Psoas muscle (tissue), 7 donors: ENCODE measurements at regions not wholly inside any gene's neighbourhood (a gene's known extent, or its start where the extent isn't known, plus 50 kb on each side); places are given as distances from the start of the nearest gene placed in this dataset.

ENCODE experiments used
- ATAC-seq, 4 donors: fragments of 200-7000 bp; cut with Tn5 transposase; one replicate each; pipeline ENCODE4 v1.9.1; 2020; ENCODE audit warnings: moderate library complexity in 3 of 4, mild to moderate bottlenecking in 2 of 4
- DNase-seq, 2 donors: peaks; one replicate each; pipeline ENCODE4 v3.0.0-alpha.2; 2020
- H3K27ac ChIP-seq: fragments of 200-600 bp; one replicate; pipeline ENCODE4 v1.8.0; 2022
- H3K27me3 ChIP-seq, 3 donors: fragments of 200-600 bp in 1 of 3; one replicate each; pipeline versions ENCODE4 v1.6.1 to v1.8.0; 2013 to 2022; ENCODE audit warnings: low read length in 2 of 3, mild to moderate bottlenecking in 2 of 3, moderate library complexity in 1 of 3; ENCODE audit not compliant: insufficient read depth in 3 of 3
- H3K36me3 ChIP-seq, 2 donors: fragments of 200-600 bp in 1 of 2; one replicate each; pipeline versions ENCODE4 v1.6.1 to v1.8.0; 2013 to 2022; ENCODE audit warnings: low read depth in 1 of 2, mild to moderate bottlenecking in 1 of 2, moderate library complexity in 1 of 2; ENCODE audit not compliant: insufficient read depth in 1 of 2
- H3K4me1 ChIP-seq: fragments of 200-600 bp; one replicate; pipeline ENCODE4 v1.8.0; 2022
- H3K4me3 ChIP-seq: fragments of 200-600 bp; one replicate; pipeline ENCODE4 v1.8.0; 2022; ENCODE audit warnings: mild to moderate bottlenecking
- H3K9me3 ChIP-seq: fragments of 200-600 bp; one replicate; pipeline ENCODE4 v1.8.0; 2022
- WGBS, 3 donors: extraction: QIAGEN DNeasy Blood & Tissue Kit; methylation state at CpG; one replicate each; pipeline versions ENCODE4 v1.1.6 to v1.1.7; 2013; 5-methylcytosine and 5-hydroxymethylcytosine counted together
- intact Hi-C, 2 donors: fragments of 100-400 bp; cut with DNase I; formaldehyde crosslinking; loops; one replicate each; pipeline versions ENCODE4 v1.11.0 to v1.14.2; 2022
- TF ChIP-seq, protein P1 (sequence below): fragments of 200-600 bp; IDR thresholded peaks from one replicate; pipeline ENCODE4 v1.8.0; 2022; ENCODE audit warnings: antibody characterized with exemption
- donor health status: healthy with polysubstance abuse.
- donor health status: DM: no; HTN: no; CAD: no; lungs with moderate emphysema.
- donor health status: Bipolar disorder and iron deficiency.
- donor health status: healthy.
- donor health status: DM: yes; HTN: yes; CAD: no.
- donor health status: DM: no; HTN: no; CAD: no.
- donor health status: DM: yes; HTN: yes; CAD: no.

GRCh38 chr18:77464917-77465316 lies 215.3 kb downstream of the GALR1 start:
- intact Hi-C loops, result no loop called here
- no peaks in the 10 kb centered on the region for H3K4me1 ChIP-seq
- H3K36me3 ChIP-seq, result no peaks in the 10 kb centered on the region
- DNase-seq (no peak), ATAC-seq (no peak)
- TF ChIP-seq, protein P1, sequence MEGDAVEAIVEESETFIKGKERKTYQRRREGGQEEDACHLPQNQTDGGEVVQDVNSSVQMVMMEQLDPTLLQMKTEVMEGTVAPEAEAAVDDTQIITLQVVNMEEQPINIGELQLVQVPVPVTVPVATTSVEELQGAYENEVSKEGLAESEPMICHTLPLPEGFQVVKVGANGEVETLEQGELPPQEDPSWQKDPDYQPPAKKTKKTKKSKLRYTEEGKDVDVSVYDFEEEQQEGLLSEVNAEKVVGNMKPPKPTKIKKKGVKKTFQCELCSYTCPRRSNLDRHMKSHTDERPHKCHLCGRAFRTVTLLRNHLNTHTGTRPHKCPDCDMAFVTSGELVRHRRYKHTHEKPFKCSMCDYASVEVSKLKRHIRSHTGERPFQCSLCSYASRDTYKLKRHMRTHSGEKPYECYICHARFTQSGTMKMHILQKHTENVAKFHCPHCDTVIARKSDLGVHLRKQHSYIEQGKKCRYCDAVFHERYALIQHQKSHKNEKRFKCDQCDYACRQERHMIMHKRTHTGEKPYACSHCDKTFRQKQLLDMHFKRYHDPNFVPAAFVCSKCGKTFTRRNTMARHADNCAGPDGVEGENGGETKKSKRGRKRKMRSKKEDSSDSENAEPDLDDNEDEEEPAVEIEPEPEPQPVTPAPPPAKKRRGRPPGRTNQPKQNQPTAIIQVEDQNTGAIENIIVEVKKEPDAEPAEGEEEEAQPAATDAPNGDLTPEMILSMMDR, result no peak
- no peaks in the 10 kb centered on the region for H3K9me3 ChIP-seq
- 77 to 82% (median 82%) methylated on average over 3 of the region's 3 CpGs for WGBS, 3 donors
- no peak overlapping the region for H3K4me3 ChIP-seq
- peaks cover 0 to 14% (median 0%) of the 10 kb centered on the region in 3 donors for H3K27me3 ChIP-seq
- H3K27ac ChIP-seq, result no peak overlapping the region

DNA sequence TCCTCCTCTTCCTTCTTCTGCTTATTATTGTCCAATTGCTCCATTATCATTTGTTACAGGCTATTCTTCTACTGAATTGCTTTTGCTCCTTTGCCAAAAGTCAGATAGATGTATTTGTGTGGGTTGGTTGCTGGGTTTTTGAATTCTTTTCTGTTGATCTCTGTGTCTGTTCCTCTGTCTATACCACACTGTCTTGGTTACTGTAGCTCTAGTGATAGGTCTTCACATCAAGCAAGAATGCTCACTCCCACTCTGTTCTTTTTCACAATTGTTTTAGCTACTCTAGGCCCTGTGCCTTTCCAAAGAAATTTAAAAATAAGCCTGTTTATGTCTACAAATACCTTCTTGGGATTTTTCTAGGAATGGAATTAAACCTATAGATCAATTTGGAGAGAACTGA lies 217.2 kb downstream of the GALR1 start:
- intact Hi-C loops, result no loop called here
- Histone ChIP-seq H3K27ac (no peak overlapping the region), H3K27me3 (peaks cover 0 to 9% (median 0%) of the 10 kb centered on the region in 3 donors), H3K4me3 (no peak overlapping the region), H3K4me1 (no peaks in the 10 kb centered on the region), H3K36me3 (no peaks in the 10 kb centered on the region), H3K9me3 (no peaks in the 10 kb centered on the region)
- ATAC-seq (no peak), DNase-seq (no peak)
- TF ChIP-seq, protein P1, result no peak

- H3K27me3 ChIP-seq, result no peaks in the 10 kb centered on the region
- DNase-seq (no peak), ATAC-seq (no peak)
- no peaks in the 10 kb centered on the region for H3K9me3 ChIP-seq
- intact Hi-C loops, result no loop called here
- 83 to 90% (median 85%) methylated on average over 4 of the region's 4 CpGs for WGBS, 3 donors
- H3K36me3 ChIP-seq, result no peaks in the 10 kb centered on the region
- TF ChIP-seq, protein P1, result no peak
- H3K4me1 ChIP-seq, result no peaks in the 10 kb centered on the region
- H3K4me3 ChIP-seq, result no peak overlapping the region
- H3K27ac ChIP-seq, result no peak overlapping the region
These were observed 219.5 kb downstream of the GALR1 start for GRCh38 chr18:77469131-77469530.

DNA sequence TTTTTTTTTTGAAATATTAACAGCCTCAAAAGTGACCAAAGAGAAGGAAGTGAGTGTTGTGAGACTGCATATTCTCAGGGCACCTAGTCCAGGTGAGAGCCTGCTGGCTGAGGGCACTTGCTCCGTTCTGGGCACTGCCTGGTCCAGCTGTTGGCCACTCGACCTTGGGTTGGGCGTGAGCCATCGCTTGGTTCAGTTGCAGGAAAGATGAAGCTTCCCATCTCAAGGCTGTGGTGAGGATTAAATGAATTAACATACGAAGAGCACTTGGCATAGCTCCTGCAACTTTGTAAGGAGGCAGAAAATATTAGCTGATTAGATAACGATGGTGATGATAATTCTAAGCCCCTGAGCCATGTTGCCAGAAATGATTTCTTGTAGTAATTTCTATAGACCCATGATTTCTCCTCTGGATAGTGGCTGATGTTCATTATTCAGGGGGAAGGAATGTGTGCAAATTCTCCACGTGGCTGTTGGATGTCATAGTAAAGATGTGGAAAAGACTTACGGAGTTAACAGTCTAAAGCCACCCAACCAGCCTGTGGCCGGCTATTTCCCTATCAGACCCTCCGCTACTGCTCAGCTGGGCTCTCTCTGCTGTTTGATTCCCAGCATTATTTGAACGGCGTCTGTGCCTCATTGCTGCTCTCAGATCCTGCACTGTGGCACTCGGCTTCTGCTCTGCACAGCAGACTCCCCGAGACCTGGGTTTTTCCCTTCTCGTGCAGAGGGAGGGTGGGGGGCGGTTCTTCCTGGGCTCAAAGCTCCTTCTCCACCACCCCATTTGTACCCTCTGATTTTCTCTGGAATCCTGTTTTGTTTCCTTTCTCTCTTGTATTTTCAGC lies 221.1 kb downstream of the GALR1 start:
- 33 to 47% (median 35%) methylated on average over 16 of the region's 16 CpGs for WGBS, 3 donors
- peaks cover 0 to 3% (median 0%) of the 10 kb centered on the region in 3 donors for H3K27me3 ChIP-seq
- ATAC-seq (no peak), DNase-seq (no peak)
- intact Hi-C loops, result no loop called here
- H3K9me3 ChIP-seq, result no peaks in the 10 kb centered on the region
- no peaks in the 10 kb centered on the region for H3K36me3 ChIP-seq
- H3K4me1 ChIP-seq, result no peaks in the 10 kb centered on the region
- H3K4me3 ChIP-seq, result no peak overlapping the region
- no peak overlapping the region for H3K27ac ChIP-seq
- TF ChIP-seq, protein P1, result no peak

- Histone ChIP-seq H3K9me3 (no peaks in the 10 kb centered on the region), H3K36me3 (no peaks in the 10 kb centered on the region), H3K4me1 (no peaks in the 10 kb centered on the region), H3K4me3 (no peak overlapping the region), H3K27ac (no peak overlapping the region), H3K27me3 (peaks cover 0 to 3% (median 0%) of the 10 kb centered on the region in 3 donors)
- 86 to 88% (median 88%) methylated on average over 1 of the region's 1 CpG for WGBS, 3 donors
- TF ChIP-seq, protein P1, result no peak
- intact Hi-C loops, result no loop called here
- DNase-seq (no peak), ATAC-seq (no peak)
These were observed 222.9 kb downstream of the GALR1 start for GRCh38 chr18:77472509-77472908.
